Testis (tissue), 2 donors: ENCODE measurements at regions not wholly inside any gene's neighbourhood (a gene's known extent, or its start where the extent isn't known, plus 50 kb on each side); places are given as distances from the start of the nearest gene placed in this dataset.

Experiments used
- DNase-seq: peaks from one replicate; pipeline ENCODE4 v3.0.0-alpha.2; 2019
- H3K27ac ChIP-seq, 2 donors: fragments of 200-600 bp; sonication (generic); one replicate each; pipeline ENCODE4 v1.5.1; 2019
- H3K27me3 ChIP-seq: fragments of 200-600 bp; sonication (generic); one replicate; pipeline ENCODE4 v1.5.1; 2019
- H3K36me3 ChIP-seq: fragments of 200-600 bp; sonication (generic); one replicate; pipeline ENCODE4 v1.5.1; 2017; ENCODE audit warnings: low read depth; ENCODE audit errors: missing control alignments
- H3K4me1 ChIP-seq: fragments of 200-600 bp; sonication (generic); one replicate; pipeline ENCODE4 v1.5.1; 2019
- H3K4me3 ChIP-seq, 2 donors: fragments of 200-600 bp; sonication (generic); one replicate each; pipeline ENCODE4 v1.5.1; 2017 to 2019
- H3K9me3 ChIP-seq: fragments of 200-600 bp; sonication (generic); one replicate; pipeline ENCODE4 v1.5.1; 2017
- CTCF ChIP-seq, 3 experiments: fragments of 450-650 bp in 2 of 3; fragments of 200-600 bp in 1 of 3; sonication (generic) in 1 of 3; IDR thresholded peaks; one replicate each; pipeline ENCODE4 v1.5.1; 2016 to 2019; ENCODE audit warnings: antibody characterized with exemption in 3 of 3, mild to moderate bottlenecking in 2 of 3, moderate library complexity in 1 of 3
- POLR2A ChIP-seq: fragments of 450-650 bp; IDR thresholded peaks from one replicate; pipeline ENCODE4 v1.6.1; 2017; ENCODE audit warnings: antibody characterized with exemption, mild to moderate bottlenecking, moderate library complexity
- WGBS, 2 donors: methylation state at CpG; one replicate each; pipeline ENCODE4 v1.1.5; 2018; 5-methylcytosine and 5-hydroxymethylcytosine counted together
- intact Hi-C: fragments of 100-400 bp; cut with DNase I; formaldehyde crosslinking; loops from one replicate; pipeline ENCODE4 v1.15.1; 2023; ENCODE audit warnings: low total_unique reads

- H3K27ac ChIP-seq: peak overlapping the region in 1 of 2 donors; percentile 27
- intact Hi-C loops: no loop called here
- 59 to 71% methylated on average over 2 of the region's 2 CpGs for WGBS, 2 donors
- TF ChIP-seq CTCF (IDR thresholded peaks at IDR 0.05): no peak
- no peak for TF ChIP-seq POLR2A
- H3K27me3 ChIP-seq: no peaks in the 10 kb centered on the region
- H3K4me1 ChIP-seq: no peaks in the 10 kb centered on the region
- no peak overlapping the region for H3K4me3 ChIP-seq
- no peak for DNase-seq
- no peaks in the 10 kb centered on the region for H3K36me3 ChIP-seq
- no peaks in the 10 kb centered on the region for H3K9me3 ChIP-seq
These were observed 101.0 kb downstream of the FOXG1 start for GRCh38 chr14:28867571-28867970.

GRCh38 chr14:28870033-28870564, 103.5 kb downstream of the FOXG1 start:
- H3K9me3 ChIP-seq: no peaks in the 10 kb centered on the region
- no peak overlapping the region for H3K27ac ChIP-seq
- H3K36me3 ChIP-seq: no peaks in the 10 kb centered on the region
- no peak for DNase-seq
- H3K4me1 ChIP-seq: no peaks in the 10 kb centered on the region
- intact Hi-C loops: no loop called here
- 76 to 78% methylated on average over 2 of the region's 2 CpGs for WGBS, 2 donors
- H3K4me3 ChIP-seq: no peak overlapping the region
- H3K27me3 ChIP-seq: no peaks in the 10 kb centered on the region
- TF ChIP-seq CTCF (IDR thresholded peaks at IDR 0.05): no peak
- TF ChIP-seq POLR2A: no peak

- H3K9me3 ChIP-seq: no peaks in the 10 kb centered on the region
- WGBS, 2 donors: 67 to 68% methylated on average over 3 of the region's 3 CpGs
- H3K27me3 ChIP-seq: no peaks in the 10 kb centered on the region
- no peak overlapping the region for H3K27ac ChIP-seq
- no peak overlapping the region for H3K4me3 ChIP-seq
- no peak for TF ChIP-seq CTCF (IDR thresholded peaks at IDR 0.05)
- TF ChIP-seq POLR2A: no peak
- no peak for DNase-seq
- no peaks in the 10 kb centered on the region for H3K4me1 ChIP-seq
- intact Hi-C loops: no loop called here
- H3K36me3 ChIP-seq: no peaks in the 10 kb centered on the region
These were observed 109.5 kb downstream of the FOXG1 start for GRCh38 chr14:28875934-28876571.

- H3K27ac ChIP-seq: no peak overlapping the region
- H3K36me3 ChIP-seq: no peaks in the 10 kb centered on the region
- 71 to 89% methylated on average over 4 of the region's 4 CpGs for WGBS, 2 donors
- H3K9me3 ChIP-seq: no peaks in the 10 kb centered on the region
- no peak overlapping the region for H3K4me3 ChIP-seq
- TF ChIP-seq CTCF (IDR thresholded peaks at IDR 0.05) (no peak), POLR2A (no peak)
- no peaks in the 10 kb centered on the region for H3K4me1 ChIP-seq
- intact Hi-C loops: no loop called here
- DNase-seq: no peak
- no peaks in the 10 kb centered on the region for H3K27me3 ChIP-seq
These were observed 110.0 kb downstream of the FOXG1 start for GRCh38 chr14:28876572-28876945.

GRCh38 chr14:28877923-28878322, 111.3 kb downstream of the FOXG1 start:
- no peak for DNase-seq
- no peaks in the 10 kb centered on the region for H3K27me3 ChIP-seq
- H3K4me3 ChIP-seq: no peak overlapping the region
- H3K27ac ChIP-seq: no peak overlapping the region
- intact Hi-C loops: no loop called here
- H3K9me3 ChIP-seq: no peaks in the 10 kb centered on the region
- TF ChIP-seq POLR2A (no peak), CTCF (IDR thresholded peaks at IDR 0.05) (no peak)
- no peaks in the 10 kb centered on the region for H3K36me3 ChIP-seq
- no peaks in the 10 kb centered on the region for H3K4me1 ChIP-seq
